GM19438 (cell line): ENCODE measurements at regions not wholly inside any gene's neighbourhood (a gene's known extent, or its start where the extent isn't known, plus 50 kb on each side); places are given as distances from the start of the nearest gene placed in this dataset.

ENCODE experiments used
- ATAC-seq: cut with Tn5 transposase; IDR thresholded peaks from one replicate; pipeline ENCODE4 v1.9.1; 2021; ENCODE audit warnings: low read depth; ENCODE audit not compliant: unreplicated experiment

GRCh38 chr18:55778788-55779690 is 191.0 kb upstream of the TCF4 start:
- ATAC-seq = no peak

GRCh38 chr18:55777666-55778304 is 189.8 kb upstream of the TCF4 start:
- ATAC-seq = no peak

GRCh38 chr18:55775972-55776371 is 188.0 kb upstream of the TCF4 start:
- no peak for ATAC-seq

- ATAC-seq = no peak
Observed at GRCh38 chr18:55774505-55774904, 186.5 kb upstream of the TCF4 start.

- ATAC-seq = no peak
Observed at GRCh38 chr18:55768255-55768654, 180.3 kb upstream of the TCF4 start.

GRCh38 chr18:55764386-55764785 is 176.4 kb upstream of the TCF4 start:
- ATAC-seq = no peak

- ATAC-seq = no peak
Observed at GRCh38 chr18:55763805-55764204, 175.8 kb upstream of the TCF4 start.

GRCh38 chr18:55763298-55763697 is 175.3 kb upstream of the TCF4 start:
- no peak for ATAC-seq

- no peak for ATAC-seq
Observed at GRCh38 chr18:55762424-55762823, 174.4 kb upstream of the TCF4 start.

- no peak for ATAC-seq
Observed at GRCh38 chr18:55753643-55754263, 165.8 kb upstream of the TCF4 start.

- no peak for ATAC-seq
Observed at GRCh38 chr18:55751476-55751875, 163.5 kb upstream of the TCF4 start.

GRCh38 chr18:55748227-55748738 is 160.3 kb upstream of the TCF4 start:
- ATAC-seq = no peak

- ATAC-seq = no peak
Observed at GRCh38 chr18:55744206-55744605, 156.2 kb upstream of the TCF4 start.

GRCh38 chr18:55743736-55744135 is 155.7 kb upstream of the TCF4 start:
- no peak for ATAC-seq

- ATAC-seq = no peak
Observed at GRCh38 chr18:55743133-55743532, 155.1 kb upstream of the TCF4 start.

- ATAC-seq = no peak
Observed at GRCh38 chr18:55739488-55739887, 151.5 kb upstream of the TCF4 start.

- ATAC-seq = no peak
Observed at GRCh38 chr18:55738483-55739114, 150.6 kb upstream of the TCF4 start.

- no peak for ATAC-seq
Observed at GRCh38 chr18:55737781-55738468, 149.9 kb upstream of the TCF4 start.

- no peak for ATAC-seq
Observed at GRCh38 chr18:55737266-55737665, 149.3 kb upstream of the TCF4 start.

- ATAC-seq = no peak
Observed at GRCh38 chr18:55735969-55736368, 148.0 kb upstream of the TCF4 start.
